ENCODE measurements at regions not wholly inside any gene's neighbourhood (a gene's known extent, or its start where the extent isn't known, plus 50 kb on each side); places are given as distances from the start of the nearest gene placed in this dataset.

- TF ChIP-seq CTCF (IDR thresholded peaks at IDR 0.05) (no peak), POLR2AphosphoS5 (IDR thresholded peaks at IDR 0.05) (no peak), EP300 (IDR thresholded peaks at IDR 0.05) (no peak)
Observed at GRCh38 chr5:54831233-54831632, 154.2 kb downstream of the ESM1 start.
